GM18517 (cell line): ENCODE measurements at regions not wholly inside any gene's neighbourhood (a gene's known extent, or its start where the extent isn't known, plus 50 kb on each side); places are given as distances from the start of the nearest gene placed in this dataset.

ENCODE experiments used
- ATAC-seq: cut with Tn5 transposase; IDR thresholded peaks from one replicate; pipeline ENCODE4 v1.9.1; 2021; ENCODE audit warnings: mild to moderate bottlenecking, moderate library complexity; ENCODE audit not compliant: unreplicated experiment

DNA sequence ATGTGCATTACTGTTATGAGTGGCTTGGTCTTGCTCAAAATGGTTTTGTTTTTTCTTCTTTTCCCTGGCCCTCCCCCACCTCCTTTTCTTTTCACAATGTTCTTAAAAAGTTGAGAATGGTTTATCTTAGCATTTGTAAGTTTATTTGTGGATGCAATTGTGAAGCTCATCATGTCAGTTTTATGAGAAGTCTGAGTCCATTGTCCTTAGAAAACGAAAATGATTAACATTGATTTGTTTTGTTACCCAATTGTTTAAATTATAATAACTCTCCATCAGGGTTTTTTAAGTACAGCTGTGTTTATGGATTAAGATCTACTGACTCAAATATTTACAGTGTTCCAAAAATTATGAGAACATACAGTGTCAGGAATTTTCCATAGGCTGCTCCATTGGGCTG, 511.3 kb upstream of the PAPPA start:
- ATAC-seq: no peak

DNA sequence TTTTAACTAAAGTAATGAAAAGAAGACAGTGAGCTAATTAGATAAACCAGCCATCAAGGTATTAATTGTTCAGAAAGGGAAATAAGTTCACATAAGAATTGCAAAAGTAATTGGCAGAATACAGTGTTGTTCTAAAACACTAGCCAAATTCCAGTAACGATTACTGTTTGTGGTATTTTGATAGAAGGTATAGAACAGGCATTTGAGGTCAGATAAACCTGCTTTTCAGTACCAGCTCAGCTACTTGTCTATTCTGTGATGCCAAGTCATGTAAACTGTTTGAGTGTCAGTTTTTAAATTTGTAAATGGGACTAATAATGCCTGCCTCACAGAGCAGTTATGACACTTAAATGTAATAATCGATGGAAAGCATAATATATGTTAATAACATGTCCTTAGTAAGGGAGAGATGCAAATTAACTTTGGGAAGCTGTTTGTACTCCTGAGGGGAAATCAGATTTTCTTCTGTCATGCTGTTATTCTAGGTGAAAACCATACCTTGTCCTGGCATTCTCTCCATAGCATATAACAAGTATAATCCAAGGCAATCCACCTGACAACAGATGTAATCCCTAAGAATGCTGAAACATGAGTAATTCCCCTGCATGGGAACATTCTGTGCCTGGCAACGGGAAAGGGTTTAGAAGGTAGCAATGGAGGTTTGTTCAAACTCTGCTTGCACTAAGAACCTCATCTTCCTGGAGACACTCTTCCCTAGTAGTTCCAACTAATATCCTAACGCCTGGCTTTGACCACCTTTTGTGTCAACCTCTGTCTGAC, 509.5 kb upstream of the PAPPA start:
- ATAC-seq: no peak

DNA sequence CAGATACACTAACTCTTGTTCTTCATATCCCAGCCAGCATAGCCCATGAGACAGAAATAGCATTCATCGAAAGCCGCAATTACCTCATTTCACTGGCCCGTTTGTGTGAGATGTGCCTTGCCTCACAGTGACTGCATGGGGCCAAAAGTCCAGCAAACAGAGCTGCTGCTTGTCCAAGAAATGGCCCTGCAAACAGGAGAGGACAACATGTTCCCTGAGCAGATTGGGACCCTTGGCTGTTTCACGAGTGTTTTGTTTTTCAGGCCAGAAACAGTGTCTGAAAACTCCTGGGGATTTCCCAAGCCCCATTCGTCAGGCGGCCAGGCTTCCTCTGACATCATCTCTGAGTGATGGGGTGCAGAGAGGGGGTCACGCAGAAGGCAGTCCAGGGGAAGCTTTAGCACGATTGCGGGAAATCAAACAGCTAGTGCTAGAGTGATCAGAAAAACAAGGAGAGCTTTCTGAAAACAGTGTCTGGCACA, 503.6 kb upstream of the PAPPA start:
- ATAC-seq: no peak

DNA sequence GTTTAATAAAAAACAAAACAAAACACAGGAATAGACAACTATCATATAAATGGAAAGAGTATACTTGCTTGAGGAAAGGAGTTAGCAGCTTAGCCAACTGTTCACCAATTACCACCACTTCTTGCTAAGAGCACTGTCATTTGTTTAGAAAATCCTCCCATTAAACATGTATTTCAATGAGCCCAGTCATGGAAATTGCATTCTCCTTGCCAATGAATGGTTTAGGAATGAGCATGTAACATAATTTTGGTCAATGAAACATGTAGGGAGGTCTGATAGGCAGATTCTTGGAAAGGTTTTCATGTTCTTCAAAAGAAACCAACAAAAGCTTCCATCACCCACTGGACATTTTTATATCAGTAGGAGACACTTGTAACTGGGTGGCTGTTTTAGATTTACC, 502.8 kb upstream of the PAPPA start:
- no peak for ATAC-seq

DNA sequence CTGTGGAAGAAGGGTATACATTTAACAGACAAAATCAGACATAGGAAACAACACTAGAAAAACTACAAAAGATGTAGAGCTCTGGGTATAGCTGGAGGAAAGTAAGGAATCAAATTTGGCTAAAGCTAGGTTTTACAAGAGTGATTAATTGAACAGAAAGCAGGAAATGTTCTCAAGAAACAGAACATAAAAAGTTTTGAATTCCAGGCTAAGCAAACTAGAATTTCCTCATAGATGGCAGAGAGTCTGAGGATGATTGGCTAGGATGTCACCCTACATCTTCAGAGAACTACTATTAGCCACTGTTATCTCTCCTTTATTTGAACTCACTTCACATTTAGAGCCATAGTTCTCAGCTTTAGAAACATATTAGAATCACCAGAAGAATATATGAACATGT, 502.1 kb upstream of the PAPPA start:
- ATAC-seq: no peak

DNA sequence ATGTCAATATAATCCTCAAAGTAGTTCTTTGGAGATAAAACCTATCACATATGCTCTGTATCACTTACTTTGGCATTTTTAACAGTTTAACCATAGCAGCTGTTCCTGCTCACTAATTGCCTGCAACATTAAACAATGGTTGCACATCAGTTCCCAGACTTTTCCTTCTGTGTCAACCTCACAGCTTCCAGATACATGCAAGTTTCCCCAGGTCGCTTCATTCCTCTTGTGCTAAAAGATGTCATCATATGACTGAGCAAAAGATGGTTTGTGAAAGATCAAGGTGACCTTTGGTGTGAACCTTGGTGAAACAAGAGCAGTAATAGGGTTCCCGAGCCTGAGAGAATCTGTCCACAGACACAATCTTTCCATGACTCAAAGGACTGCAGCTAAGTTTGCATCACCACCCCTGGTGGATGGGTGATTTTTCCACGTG, 500.4 kb upstream of the PAPPA start:
- no peak for ATAC-seq

DNA sequence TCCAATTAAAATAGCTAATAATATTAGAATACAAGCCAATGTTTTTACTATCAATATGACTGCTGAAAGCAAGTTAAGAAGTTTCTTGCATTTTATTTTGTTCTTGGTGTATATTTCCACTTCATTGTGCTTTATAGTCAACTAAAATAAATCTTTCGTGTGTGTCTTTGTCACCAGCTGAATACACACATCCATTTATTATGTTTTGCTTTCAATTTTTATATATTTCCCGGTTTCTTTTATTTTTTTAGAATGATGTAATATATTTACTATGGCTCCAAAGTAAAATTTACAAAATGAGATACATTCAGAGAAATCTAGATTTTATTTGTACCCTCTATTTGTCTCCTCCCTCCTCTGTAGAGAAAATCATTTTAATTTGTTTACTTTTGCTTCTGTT, 495.9 kb upstream of the PAPPA start:
- ATAC-seq: no peak

DNA sequence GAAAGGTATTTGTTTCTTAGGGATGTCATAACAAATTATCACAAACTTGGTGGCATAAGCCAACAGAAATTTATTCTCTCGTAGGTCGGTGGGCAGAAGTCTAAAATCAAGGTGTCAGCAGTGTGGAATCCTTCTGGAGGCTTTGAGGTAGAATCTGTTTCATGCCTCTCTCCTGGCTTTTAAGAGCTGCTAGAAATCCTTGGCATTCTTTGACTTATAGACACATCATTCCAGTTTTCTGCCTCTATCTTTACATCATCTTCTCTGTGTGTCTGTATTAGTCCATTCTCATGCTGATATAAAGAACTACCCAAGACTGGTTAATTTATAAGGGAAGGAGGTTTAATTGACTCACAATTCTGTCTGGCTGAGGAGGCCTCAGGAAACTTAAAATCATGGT, 488.1 kb upstream of the PAPPA start:
- no peak for ATAC-seq

DNA sequence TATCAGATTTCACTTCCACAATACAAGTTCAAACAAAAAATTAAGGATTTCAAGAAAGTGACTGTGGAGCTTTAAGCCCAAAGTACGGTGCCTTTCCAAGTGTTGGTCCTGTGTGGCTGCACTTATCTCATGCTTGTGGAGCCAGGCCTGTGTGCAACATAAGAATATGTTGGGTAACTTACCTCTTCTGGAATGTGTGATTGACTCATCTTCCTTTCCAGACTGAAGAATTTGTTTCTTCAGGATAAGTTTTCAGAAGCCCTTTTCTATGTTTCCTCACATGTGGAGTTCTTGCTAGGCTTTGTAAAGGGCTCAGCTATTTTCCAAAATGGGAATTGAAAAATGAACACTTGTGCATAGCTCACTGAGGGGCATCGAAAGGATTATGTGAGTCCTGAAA, 485.1 kb upstream of the PAPPA start:
- no peak for ATAC-seq

DNA sequence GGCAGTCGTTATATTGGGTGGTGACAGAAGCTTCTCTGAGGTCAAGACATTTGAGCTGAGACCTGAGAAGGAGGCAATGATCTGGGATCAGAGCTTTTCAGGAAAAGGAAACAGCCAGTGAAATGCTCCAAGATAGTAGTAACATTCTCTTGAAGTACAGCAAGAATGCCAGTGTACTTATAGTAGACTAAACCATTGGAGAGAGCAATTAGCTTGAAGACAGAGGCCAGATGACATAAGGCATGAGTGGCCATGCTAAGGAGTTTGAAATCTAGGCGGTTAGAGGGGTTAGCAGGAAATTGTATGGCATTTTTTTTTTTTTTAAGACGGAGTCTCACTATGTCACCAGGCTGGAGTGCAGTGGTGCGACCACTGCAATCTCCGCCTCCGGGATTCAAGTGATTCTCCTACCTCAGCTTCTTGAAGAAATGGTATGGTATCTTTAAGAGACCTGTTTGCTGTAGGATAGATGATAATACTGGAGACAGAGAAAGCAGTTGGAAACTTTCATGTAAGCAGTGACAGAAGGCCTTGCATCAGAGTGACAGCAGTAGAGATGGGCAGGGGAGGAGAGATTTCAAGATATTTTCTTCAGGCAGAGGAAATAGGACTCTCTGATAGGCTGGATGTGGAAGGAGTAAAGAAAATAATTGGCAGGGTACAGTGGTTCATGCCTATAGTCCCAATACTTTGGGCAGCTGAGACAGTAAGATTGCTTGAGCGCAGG, 482.2 kb upstream of the PAPPA start:
- ATAC-seq: no peak

DNA sequence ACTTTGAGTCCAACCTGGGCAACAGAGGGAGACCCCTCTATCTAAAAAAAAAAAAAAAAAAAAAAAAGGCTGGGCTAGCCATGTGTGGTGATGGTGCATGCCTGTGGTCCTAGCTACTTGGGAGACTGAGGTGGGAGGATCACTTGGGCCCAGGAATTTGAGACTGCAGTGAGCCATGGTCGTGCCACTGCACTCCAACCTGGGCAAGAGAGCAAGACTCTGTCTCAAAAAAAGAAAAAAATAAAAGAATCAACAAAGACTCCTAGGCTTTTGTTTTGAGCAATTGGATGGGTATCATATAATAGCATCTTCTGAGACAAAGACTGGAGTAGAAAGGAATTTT, 481.7 kb upstream of the PAPPA start:
- no peak for ATAC-seq

DNA sequence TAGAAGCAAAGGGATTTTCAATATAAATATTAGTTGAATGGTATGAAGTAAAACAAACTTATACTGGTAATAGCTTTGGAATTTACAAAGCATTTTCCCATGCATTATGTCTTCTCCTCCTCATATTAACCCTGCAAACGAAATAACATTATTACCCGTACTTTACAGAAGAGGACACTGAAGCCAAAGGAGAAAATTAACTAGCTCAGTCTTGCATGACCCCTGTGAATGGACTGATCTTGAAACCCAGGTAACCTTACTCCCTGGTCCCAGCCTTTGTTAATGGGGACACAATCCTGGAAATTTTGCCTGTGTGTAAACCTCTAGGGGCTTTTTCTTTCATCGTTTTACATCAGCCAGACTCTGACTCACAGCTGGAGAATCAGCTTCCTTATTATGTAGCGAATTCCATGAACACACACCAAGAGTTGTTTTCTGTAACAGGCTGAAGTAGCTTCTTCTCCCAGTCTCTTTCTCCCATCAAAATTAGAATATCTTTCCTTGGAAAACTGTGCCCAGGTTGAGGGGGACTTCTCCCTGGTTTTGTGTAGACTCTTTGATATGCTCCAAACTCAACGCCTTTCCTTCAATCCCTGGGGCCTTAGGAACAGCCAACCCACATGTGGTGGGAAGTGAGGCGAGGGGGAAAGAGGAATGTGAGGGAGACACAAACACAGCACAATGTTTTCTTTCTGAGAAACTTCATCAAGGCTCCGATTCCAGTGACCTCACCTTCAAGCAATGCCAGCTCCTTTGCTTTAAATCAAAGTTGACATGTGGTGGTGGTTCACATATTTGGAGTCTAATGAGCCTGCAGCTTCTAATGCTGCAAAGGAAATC, 480.9 kb upstream of the PAPPA start:
- no peak for ATAC-seq

DNA sequence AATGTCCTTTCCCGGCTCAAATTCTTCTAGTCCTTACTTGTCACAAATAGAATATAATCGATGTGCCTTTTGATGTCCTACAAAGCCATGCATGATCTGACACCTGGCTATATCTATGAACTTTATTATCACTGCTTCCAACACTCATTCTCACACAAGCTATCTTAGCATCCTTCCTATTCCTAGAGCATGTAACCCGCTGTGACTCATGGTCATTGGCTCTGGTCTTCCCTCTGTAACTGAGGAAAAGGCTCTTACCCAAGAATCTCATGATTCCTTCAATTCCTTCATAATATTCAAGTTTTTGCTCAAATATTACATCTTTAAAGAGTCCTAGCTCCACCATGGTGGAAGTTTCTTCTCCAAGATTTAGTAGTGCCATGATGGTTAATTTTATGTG, 480.0 kb upstream of the PAPPA start:
- ATAC-seq: no peak

DNA sequence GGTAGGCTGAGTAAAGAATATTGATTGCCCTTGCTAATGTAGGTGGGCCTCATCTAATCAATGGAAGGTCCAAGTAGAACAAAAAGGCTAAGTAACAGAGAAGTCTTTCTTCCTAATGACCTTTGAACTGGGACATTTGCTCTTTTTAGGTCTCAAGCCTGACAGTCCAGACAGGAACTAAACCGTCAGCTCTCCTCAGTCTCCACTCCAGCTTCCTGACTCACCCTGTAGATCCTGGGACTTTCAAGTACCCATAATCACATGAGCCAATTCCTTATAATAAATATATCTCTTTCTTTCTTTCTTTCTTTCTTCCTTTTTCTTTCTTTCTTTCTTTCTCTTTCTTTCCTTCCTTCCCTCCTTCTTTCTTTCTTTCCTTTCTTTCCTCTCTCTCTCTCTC, 479.5 kb upstream of the PAPPA start:
- ATAC-seq: no peak

DNA sequence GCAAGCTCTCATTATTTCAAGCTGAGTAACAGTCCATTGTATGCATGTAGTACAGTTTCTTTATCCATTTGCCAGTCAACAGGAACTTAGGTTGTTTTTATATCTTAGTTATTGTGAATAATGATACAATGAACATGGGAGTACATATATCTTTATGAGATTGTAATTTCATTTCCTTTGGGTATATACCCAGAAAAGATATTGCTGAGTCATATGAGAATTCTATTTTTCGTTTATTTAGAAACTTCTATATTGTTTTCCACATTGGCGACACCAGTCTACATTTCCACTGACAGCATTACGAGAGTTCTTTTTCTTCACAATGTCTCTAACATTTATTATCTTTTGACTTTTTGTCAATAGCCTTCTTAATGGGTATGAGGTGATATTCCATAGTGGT, 477.8 kb upstream of the PAPPA start:
- ATAC-seq: no peak

DNA sequence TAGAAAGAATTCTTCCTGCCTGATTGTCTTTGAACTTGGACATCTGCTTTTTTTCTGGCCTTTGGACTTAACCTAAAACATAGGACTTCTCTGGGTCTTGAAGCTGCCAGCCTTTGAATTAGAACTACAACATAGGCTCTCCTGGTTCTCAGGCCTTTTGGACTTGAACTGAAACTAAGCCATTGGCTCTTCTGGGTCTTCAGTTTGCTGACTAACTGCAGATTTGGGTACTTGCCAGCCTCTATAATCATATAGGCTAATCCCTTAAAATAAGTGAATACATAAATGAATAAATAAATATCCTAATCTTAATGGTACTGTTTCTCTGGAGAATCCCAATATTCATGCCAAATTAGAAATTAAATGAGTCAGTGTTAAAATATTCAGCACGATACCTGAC, 473.4 kb upstream of the PAPPA start:
- ATAC-seq: no peak

DNA sequence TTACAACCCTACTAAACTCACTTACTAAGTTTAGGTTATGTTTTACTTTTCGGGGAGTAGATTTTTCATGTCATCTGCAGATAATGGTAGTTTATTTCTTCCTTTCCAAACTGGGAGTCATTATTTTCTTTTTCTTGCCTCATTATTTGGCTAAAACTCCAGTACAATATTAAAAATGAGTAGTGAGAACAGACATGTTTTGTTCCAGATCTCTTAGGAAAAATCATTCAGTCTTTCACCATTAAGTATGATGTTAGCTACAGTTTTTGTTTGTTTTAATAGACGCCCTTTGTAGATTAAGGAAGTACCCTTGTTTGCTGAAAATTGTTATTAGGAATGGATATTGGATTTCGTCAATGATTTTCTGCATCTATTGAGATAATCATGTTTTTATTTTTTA, 472.0 kb upstream of the PAPPA start:
- ATAC-seq: no peak

DNA sequence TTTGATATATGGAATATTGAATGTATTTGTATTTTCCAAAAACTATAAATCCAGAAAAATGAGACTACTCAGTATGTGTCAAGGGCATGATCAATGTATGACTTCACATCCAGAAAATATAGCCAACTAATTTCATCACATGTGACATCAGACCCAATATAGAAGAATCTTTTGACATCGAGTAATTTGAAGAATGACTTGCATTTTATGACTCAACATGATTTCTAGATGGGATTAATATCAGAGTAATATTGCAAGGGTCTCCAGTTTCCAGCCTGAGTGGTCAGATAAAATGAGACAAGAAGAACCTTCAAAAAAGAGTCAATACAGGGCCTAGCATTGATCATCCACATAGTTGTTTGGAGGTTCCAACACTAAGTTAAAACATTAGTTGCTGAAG, 467.5 kb upstream of the PAPPA start:
- ATAC-seq: no peak

DNA sequence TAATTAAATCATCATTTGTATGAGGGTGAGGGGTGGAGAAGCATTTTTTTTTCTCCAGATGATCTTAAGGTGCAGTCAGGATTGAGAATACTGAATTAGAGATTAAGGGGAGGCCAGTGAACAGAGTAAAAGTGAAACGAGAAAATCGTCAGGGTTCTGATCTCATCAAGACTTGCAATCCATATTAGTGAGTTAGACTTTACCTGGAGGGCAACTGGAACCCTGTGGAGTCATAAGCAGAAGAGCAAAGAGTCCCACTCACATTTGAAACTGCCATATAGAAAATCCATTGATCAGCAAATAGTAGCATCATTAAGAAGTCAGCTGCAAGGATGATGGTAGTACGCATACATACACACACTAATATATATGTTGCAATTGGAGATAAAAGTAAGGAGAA, 466.2 kb upstream of the PAPPA start:
- ATAC-seq: no peak

DNA sequence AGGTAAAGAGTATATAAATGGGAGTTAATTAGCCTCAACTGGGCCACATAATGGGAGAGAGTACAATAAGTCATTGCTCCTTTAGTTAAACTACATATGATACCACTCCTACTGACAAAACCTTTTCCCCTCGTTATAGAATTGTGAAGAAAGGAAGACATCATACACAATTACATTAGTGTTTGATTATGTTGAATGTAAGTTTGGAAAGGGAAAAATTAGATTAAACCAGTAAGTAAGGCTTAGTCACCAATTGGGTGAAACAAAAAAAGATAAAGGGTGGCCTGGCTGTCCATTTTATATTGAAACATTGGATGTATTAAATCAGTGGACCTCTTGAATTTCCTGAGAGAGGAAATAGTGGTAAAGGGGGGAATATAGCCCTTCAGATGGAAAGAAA, 464.3 kb upstream of the PAPPA start:
- ATAC-seq: no peak

DNA sequence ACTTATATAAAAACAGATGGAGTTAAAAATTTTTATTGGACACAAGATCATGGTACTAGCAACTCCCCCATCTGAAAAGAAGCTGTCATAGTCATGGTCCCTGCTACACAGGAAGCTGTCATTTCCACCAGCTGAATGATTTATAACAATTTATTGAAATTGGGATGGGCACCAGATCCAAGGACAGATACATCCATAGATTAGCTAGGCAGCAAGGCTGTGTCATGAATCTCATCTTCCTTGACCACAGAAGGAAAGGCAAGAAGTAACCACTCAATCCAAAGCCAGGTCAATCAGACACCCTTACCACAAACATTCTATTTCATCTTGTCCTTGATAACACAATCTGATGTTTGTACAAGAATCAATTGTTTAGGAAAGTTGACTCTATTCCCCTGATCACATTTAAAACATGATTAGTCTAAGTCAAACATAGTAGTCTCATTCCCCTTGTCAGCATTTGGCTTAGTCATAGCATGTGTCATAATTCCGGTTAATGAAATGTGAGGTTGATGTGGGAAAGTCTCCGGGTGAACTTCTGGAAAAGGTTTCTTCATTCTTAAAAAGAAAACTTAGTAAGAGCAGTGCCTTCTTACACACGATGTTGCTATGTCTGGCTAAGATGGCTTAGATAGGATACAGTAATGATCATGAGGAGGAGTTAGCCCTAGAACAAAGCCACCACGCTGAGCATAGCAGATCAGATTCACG, 462.6 kb upstream of the PAPPA start:
- ATAC-seq: no peak
